ENCODE measurements at regions not wholly inside any gene's neighbourhood (a gene's known extent, or its start where the extent isn't known, plus 50 kb on each side); places are given as distances from the start of the nearest gene placed in this dataset.
A peak's percentile ranks its signal among the peaks of the same experiment; 100 is the strongest.
"Not testable (repeated sequence)": the region's sequence is repeated elsewhere in the genome, so short reads cannot be mapped to it uniquely, and the experiment has no call there.

DNA sequence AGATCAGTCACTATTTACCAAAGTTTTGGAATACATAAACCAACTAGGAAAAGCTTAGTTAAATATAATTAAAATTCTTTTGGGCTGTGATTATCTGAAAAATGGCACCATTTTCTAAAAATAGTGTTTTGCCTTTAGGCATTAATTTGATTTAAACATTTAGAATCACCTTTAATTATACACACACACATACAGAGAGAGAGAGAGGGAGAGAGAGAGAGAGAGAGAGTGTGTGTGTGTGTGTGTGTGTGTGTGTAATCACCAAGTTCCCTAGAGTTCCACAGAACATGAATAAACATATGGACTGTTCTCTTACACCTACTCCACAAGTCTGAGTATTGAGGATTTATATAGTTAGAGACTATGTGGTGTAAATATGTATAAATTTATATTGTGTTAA lies 141.2 kb upstream of the ATXN1 start:
- DNase-seq, result no peak

DNA sequence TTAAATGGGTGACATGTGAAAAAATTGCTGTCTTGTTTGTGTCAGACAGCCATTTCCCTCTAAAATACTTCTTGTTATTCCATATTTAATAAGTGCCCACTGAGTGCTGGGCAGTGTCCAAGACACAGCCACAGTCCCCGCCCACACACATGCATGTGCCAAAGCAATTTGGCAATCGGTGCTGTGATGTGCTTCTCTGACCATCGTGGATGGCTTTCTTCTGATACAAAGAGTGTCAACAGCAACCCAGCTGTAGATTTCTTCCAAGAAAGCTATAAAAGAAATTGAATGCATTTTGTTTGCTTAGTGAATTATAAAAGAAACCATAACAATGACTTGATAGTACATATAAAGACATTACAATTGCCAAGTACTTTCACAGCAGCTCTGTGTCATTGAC lies 140.5 kb upstream of the ATXN1 start:
- peak; percentile 21 for DNase-seq

DNA sequence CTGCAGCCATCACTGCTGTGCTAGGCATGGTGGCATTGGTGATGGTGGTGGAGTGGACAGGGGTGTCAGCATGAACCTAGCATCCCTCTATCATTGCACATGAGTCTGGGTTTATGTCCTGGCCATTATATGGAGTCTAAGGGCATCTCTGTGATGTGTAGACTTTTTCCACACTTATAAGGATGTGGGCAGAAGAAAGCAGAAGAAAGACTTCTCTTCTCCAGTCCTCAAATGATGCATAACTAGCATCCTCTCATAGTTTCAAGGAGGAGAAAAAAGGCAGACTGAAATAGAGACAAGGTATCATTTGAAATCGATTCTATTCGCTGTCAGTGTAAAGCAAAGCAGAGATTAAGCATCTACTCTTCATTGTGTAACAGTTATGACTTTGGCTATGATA lies 140.0 kb upstream of the ATXN1 start:
- DNase-seq, result no peak

DNA sequence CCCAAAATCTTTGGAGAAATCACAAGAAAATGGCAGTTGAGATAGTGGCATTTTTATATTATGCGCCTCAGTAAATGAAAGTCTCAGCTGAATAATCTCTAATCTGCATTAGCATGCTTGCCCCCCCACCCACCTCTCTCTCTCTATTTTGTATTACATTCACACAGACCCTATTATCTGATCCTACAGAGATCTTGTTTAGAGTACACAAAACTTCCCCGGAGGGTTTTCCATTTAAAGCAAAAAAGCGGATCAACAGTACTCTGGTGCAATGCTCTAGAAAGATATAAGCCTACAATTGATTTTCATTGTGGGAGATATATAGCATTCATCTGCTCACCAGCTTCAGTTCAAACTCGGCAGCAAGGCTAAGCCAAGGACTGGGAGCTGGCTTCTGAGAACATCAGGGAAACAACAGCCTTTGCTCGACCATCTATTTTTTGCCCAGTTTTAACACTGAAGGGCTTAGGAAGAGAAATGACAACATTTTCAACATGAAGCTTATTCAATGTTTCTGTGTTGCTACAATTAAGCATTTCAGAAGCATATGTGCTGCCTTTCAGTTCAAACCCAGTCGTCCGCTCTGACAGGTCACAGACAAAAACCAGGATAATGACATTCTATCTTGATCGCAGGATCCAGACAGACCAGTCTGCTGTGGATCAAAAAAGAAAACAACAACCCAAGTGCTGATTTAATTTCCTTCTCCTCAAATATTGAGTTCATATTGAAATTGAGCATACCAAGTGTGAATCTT lies 137.6 kb upstream of the ATXN1 start:
- DNase-seq, result no peak

DNA sequence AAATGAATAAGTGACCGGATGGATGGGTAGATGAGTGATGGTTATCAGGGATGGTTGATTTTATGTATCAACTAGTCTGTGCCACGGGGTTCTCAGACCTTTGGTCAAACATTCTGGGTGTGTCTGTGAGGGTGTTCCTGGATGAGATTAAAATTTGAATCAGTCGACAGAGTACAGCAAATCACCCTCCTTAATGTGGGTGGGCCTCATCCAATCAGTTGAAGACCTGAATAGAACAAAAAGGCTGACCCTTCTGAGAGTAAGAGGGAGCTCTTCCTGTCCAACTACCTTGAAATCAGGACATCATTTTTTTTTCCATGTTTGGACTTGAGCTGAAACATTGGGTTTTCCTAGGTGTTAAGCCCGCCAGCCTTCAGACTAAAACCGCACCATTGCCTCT lies 136.4 kb upstream of the ATXN1 start:
- DNase-seq, result no peak

DNA sequence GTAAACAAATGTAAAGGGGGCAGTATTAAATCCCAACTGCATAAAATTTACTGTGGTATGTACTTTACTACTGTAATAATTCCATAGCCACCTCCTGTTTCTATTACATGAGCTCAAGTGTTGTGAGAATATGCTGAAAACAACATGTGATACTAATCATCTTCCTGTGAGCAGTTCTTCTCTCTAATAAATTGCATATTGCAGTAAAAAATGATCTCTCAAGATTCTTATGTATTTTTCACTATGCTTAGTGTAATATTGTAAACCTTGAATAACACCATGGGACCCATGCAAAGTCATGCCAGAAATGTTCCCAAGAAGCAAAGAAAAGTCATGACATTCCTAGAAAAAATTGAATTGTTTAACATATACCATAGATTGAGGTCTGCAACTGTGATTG lies 133.0 kb upstream of the ATXN1 start:
- no peak for DNase-seq

DNA sequence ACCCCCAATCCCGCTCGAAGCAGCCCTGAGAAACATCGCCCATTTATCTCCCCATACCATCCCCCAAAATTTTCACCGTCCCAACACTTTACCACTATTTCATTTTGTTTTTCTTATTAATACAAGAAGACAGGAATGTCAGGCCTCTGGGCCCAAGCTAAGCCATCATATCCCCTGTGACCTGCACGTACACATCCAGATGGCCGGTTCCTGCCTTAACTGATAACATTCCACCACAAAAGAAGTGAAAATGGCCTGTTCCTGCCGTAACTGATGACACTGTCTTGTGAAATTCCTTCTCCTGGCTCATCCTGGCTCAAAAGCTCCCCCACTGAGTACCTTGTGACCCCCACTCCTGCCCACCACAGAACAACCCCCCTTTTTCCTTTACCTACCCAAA lies 129.8 kb upstream of the ATXN1 start:
- not testable (repeated sequence) for DNase-seq

DNA sequence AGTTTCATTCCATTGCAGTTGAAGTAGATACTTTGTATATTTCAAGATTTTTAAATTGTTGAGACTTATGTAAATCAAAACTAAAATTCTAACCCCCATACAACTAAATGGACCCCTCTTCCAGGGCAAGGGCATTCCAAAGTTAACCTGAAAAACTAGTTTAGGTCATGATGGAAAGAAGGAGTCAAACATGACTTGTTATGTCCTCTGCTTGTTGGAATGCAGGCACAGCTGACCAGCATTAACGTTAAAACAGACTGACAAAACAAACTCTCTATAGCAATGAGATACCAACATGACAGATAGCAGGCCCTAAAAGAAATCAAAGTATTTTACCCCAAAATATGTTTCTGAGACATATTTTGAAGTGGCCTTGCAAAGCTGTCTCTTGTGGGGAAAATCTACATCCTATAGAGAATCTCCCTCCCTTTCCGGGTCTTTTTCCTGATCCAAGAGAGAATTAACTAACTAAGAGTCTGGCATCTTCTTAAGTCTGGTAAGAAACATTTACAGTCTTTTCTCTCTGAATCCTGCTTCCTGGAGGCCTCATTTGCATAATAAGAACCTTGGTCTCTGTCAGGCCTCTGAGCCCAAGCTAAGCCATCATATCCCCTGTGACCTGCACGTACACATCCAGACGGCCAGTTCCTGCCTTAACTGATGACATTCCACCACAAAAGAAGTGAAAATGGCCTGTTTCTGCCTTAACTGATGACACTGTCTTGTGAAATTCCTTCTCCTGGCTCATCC lies 124.3 kb upstream of the ATXN1 start:
- no peak for DNase-seq

DNA sequence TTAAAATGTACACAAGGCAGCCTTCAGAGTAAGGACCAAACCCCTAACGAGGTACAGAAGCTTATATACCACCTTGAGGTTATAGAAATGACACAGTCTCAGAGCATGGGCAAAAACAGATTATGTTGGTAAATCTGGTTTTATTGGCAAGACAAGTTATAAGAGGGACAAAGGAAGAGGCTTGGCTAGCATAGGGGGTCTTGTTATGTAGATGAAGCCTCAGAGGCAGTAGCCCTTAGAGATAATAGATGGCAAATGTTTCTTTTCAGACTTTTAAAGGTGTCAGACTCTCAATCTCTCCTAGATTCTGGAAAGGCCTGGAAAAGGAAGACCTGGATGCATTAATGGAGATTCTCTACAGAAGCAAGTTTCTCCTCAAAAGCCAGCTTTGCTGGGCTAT lies 123.3 kb upstream of the ATXN1 start:
- no peak for DNase-seq

DNA sequence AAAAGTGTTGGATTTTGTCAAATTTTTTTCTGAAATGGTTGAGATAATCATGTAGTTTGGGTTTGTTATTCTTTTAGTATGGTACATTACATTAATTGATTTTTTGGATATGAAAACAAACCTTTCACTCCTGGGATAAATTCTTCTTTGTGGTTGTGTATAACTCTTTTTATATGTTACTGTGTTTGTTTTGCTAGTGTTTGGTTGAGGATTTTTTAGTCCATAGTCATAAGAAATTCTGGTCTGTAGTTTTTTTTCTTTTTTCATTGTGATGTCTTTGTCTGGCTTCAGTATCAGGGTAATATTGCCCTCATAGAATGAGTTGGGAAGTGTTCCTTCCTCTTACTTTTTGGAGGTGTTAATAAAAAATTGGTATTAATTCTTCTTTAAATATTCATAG lies 122.2 kb upstream of the ATXN1 start:
- DNase-seq, result no peak

DNA sequence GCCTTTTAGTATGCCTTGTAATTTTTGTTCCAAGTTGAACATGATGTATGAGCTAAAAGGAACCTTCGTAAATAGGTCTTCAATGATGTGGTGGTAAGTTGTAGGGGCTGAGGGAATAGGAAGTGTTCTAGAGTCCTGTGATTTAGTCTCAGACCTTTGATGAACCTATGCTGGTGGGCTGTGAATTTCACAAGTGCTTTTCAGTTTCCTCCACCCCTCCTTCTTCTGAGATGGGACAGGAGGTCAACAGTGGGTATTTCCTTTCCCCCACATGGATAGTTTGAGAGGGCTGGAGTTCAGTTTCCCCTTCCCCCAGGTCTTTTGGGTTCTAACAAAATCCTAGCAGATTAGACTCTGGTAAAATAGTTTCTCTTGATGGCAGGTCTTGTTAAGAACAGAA lies 121.0 kb upstream of the ATXN1 start:
- no peak for DNase-seq

DNA sequence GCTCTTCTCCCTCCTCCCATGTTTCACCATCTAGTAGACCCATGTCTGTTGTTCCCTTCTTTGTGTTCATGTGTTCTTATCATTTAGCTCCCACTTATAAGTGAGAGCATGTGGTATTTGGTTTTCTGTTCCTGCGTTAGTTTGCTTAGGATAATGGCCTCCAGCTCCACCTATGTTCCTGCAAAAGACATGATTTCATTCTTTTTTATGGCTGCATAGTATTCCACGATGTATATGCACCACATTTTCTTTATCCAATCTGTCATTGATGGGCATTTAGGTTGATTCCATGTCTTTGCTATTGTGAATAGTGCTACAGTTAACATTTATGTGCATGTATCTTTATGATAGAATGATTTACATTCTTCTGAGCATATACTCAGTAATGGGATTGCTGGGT lies 115.6 kb upstream of the ATXN1 start:
- not testable (repeated sequence) for DNase-seq

DNA sequence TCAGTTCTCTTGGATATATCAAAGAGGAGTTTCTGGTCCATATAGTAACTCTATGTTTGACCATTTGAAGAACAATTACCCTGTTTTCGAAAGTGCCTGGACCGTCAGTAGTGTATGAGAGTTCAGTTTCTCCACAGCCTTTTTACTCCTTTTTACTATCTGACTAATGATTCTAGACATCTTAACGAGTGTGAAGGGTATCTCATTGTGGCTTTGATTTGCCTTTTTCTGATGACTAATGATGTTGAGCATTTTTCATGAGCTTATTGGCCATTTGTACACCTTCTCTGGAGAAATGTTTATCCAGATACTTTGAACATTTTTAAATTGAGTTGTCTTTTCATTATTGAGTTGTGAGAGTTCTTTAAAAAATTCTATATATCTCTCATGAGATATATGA lies 114.9 kb upstream of the ATXN1 start:
- DNase-seq, result no peak

DNA sequence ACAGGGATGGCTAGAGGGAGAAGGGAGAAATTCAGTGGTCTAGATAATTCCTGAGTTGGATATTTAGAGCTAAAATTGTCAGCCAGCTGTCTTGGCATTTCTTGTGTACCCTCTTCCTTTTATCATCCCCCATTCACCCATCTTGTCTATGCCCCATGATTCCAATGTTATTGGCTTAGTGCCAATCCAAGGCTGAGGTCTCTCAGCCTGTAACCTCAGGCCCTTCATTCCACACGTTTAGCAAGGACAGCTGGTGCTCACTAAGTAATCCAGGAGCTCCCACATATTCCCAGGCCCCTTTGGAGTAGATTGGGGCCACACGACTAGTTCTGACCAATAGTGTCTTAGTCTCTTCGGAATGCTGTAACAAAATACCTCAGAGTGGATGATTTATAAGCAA lies 112.4 kb upstream of the ATXN1 start:
- DNase-seq, result no peak

DNA sequence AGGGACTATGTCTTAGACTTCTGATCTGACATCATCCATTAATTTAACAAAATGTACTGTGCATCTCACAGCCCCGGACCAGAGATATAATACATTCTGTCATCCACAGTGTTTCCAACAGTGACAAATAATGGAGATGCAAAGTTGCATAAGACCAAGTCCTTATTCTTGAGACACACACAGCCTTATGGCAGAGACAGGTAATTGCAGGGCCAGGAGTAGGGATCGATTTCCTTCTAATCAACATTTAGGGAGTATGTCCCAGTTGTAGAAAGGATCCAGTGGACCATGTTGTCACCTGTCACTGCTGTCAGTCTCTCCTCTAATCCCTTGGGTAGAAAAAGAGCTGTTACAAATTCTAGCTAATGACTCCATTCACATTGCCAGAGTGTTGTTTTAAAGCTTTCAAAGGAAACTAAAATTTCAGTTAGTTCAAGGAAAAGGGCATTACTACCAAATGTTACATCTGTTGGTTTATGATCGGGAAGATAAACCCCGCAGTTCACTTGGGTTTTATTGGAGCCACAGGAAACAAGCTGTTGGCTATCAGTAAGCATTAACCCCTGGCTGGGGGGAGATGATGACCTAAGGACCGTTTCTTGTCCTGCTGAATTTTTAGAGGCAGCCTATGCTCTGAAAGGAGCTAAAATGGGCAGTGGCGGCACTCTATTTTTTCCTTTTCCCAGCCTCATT lies 111.4 kb upstream of the ATXN1 start:
- no peak for DNase-seq

DNA sequence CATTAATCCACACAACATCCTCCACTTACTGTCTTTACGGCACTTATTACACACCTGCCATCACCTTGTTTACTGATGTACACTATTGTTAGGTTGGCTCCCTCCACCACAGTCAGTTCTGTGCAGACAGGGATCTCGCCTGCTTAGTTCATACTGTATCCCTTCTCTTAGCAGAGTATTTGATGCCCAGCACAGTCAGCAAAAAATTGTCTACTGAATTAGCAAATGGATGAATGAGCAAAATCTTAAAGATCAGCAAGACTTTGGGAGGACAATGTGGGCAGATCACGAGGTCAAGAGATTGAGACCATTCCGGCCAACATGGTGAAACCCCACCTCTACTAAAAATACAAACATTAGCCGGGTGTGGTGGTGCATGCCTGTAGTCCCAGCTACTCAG lies 109.8 kb upstream of the ATXN1 start:
- no peak for DNase-seq

DNA sequence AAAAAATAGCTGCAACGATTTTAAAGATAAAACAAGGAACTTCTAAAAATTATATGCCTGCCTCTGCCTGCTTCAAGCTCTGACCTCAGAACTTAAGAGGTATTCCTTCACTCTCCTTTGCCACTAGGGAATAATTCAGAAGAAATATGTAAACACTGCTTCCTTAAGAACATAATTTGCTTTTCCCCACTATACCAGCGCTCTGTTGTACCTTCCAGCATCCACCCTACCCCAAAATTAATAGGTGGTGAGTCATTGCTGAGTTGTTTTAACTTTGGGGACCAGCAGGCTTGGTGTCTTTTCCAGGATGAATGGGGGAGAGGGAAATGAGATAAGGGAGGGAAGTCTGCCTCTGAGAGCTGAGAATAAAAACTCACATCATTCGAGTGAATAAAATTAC lies 107.7 kb upstream of the ATXN1 start:
- DNase-seq, result peak; percentile 6

DNA sequence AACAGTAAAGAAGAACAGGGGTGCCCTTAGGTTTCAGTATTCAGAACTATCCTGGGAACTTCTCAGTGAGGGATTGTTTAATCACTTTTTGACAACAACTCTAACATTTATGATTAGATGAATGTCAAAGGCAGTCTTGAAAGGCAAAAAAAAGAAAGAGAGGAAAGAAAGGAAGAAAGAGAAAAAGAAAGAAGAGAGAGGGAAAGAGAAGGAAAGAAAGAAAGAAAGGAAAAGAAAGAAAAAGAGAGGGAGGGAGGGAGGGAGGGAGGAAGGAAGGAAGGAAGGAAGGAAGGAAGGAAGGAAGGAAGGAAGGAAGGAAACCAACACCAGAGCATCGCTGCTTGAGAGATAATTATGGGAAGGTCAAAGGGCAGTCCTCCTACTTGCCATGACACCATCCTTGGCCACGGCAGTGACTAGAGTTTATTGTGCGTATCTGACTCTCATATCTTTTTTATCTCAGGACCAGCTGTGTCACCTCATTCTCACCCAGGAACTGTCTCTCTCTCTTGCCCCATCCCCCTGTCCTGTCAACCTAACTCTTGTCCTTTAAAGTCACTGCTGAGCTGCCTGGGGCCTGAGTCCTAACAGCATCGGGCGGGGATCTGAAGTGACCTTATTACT lies 96.8 kb upstream of the ATXN1 start:
- DNase-seq, result no peak

DNA sequence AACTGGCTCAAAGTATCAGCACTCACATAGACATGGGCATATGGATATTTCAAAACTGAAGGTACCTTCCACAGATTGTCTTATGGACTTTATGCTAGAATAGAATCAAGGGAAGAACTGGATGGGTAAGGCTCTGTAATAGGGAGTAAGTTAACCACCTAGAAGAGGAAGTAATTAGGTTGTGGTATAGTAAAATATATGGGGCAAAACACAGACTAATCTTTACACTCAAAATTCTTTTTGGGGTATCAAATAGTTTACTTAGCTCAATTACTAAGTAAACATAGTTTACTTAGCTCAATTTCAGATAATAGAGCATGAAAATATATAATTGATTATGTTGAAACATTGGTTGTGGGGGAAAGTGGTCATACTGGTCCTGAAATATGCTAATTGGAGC lies 94.2 kb upstream of the ATXN1 start:
- no peak for DNase-seq

DNA sequence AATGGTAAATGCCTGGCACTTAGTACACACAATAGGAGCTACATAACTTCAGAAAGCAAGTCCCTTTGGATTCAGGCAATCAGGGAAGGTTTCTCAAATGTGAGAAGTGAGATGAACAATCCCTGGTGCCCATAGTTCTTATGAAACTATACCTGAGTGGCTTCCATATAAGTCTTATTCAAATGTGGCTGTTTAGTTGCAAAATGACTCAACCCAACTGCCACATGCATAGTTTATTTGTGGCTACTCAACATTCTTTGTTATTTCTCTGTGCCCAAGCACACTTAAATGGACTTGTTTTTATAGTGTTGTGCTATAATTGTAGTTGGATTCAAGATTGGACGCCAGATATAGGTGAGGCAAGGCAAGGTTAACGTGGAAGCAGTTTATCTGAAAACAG lies 93.7 kb upstream of the ATXN1 start:
- no peak for DNase-seq

DNA sequence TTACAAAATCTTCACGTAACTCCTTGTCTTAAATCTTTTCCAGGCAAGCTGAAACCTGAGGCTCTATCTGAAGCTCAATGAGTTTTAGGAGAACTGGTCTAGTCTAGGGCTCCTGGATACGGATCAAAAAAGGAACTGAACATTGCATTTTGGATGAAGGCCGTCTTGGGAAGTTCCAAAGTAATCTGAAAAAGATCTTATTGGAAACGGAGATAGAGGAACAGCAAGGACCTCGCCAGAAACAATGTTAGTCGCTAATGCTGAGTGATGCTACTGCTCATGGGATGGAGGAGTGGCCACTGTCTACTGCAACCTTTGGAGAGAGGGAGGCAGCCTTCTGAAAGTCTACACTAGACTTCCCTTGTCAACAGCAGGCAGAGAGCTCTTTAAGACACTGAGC lies 91.4 kb upstream of the ATXN1 start:
- no peak for DNase-seq

DNA sequence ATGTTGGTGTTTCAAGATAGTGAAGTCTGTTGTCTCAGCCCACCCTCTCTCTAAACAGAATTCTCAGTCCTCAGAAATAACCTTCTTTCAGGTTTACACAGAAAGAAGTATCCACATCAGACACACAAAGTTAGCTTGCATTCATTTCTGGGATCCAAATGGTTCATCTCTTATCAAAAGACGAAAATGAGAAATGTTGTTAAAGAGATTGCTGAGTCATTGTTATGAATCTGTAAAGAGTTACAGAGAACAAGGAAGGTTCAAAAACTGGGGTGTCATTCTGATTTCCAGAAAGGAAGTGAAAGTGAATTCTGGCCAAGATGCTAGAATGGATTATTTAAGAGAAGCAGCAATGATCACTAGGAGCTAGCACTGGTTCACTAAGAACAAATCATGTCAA lies 90.5 kb upstream of the ATXN1 start:
- no peak for DNase-seq

DNA sequence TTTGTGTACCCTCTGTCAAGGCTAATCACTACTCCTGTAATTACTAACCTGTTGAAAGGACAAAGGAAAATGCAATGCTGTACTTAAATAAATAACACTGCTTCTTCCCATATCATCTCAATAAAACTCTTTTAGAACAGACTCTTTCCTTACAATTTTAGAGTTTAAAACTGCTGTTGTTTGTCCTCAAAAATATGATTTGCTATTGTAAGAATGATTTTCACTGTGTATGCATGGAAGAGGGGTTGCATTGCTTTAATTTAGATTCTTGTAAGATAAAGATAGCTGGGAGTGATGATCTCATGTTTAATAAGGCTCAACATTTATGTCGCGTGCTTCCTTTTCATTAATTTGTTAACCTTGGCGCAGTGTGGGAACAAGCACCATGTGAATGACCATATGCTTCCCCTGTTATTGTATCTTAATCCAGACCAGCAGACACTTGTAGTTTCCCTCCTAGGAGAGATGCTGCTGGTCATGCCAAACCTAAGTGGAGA lies 89.8 kb upstream of the ATXN1 start:
- DNase-seq, result no peak

DNA sequence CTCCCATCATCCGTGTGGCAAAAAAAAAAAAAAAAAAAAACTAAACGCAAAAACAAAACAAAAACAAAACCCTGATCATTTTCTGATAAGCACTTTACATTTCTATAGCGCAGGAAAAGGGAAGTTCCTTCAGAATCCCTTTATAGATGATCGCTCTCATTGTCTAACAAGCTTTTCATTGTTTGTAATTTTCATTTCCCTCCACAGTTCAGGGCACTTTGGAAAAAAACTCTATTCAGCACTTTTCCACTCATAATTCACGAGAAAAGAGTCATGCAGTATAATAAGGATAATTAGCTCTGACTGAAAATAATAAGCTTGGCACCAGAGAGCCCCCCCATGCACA lies 89.4 kb upstream of the ATXN1 start:
- no peak for DNase-seq

All from NCI-H226 (cell line).